H9 (cell line): ENCODE measurements at regions not wholly inside any gene's neighbourhood (a gene's known extent, or its start where the extent isn't known, plus 50 kb on each side); places are given as distances from the start of the nearest gene placed in this dataset.

Experiments
- DNase-seq: peaks from one replicate; pipeline ENCODE4 v3.0.0-alpha.2; 2017
- H2AFZ ChIP-seq: one replicate; pipeline ENCODE4 v1.6.1; 2013; ENCODE audit warnings: mild to moderate bottlenecking, low read length, control low read depth, moderate library complexity
- H2AK5ac ChIP-seq: 2 replicates; pipeline ENCODE4 v1.6.1; 2013; ENCODE audit warnings: low read length, control low read depth, mixed read lengths; ENCODE audit not compliant: insufficient read length
- H2BK120ac ChIP-seq: one replicate; pipeline ENCODE4 v1.6.1; 2013; ENCODE audit warnings: low read depth, mild to moderate bottlenecking, low read length, control low read depth, inconsistent platforms; ENCODE audit not compliant: poor library complexity, severe bottlenecking
- H2BK12ac ChIP-seq: 2 replicates; pipeline ENCODE4 v1.6.1; 2013; ENCODE audit warnings: low read length, control low read depth, mixed read lengths, low read depth; ENCODE audit not compliant: insufficient read length
- H2BK15ac ChIP-seq: 2 replicates; pipeline ENCODE4 v1.6.1; 2013; ENCODE audit warnings: low read depth, low read length, control low read depth
- H2BK20ac ChIP-seq: one replicate; pipeline ENCODE4 v1.6.1; 2013; ENCODE audit warnings: low read depth, mild to moderate bottlenecking, low read length, control low read depth, inconsistent platforms; ENCODE audit not compliant: poor library complexity, severe bottlenecking
- H2BK5ac ChIP-seq: 2 replicates; pipeline ENCODE4 v1.6.1; 2013; ENCODE audit warnings: low read length, control low read depth, mixed read lengths; ENCODE audit not compliant: insufficient read length
- H3K14ac ChIP-seq: 2 replicates; pipeline ENCODE4 v1.6.1; 2013; ENCODE audit warnings: low read length, control low read depth; ENCODE audit not compliant: insufficient read depth
- H3K18ac ChIP-seq: 2 replicates; pipeline ENCODE4 v1.6.1; 2013; ENCODE audit warnings: low read depth, mild to moderate bottlenecking, mixed read lengths, low read length, control low read depth; ENCODE audit not compliant: insufficient read length
- H3K23ac ChIP-seq: 2 replicates; pipeline ENCODE4 v1.6.1; 2013; ENCODE audit warnings: low read length, control low read depth, mixed read lengths, low read depth; ENCODE audit not compliant: insufficient read length
- H3K23me2 ChIP-seq: 2 replicates; pipeline ENCODE4 v1.6.1; 2013; ENCODE audit warnings: low read depth, mild to moderate bottlenecking, mixed read lengths, low read length, control low read depth; ENCODE audit not compliant: insufficient read length, poor library complexity, severe bottlenecking
- H3K27ac ChIP-seq: 2 replicates; pipeline ENCODE4 v1.5.1; 2013; ENCODE audit warnings: low read length, control low read depth, mixed read lengths, low read depth; ENCODE audit not compliant: insufficient read length
- H3K27me3 ChIP-seq: 2 replicates; pipeline ENCODE4 v1.6.1; 2013; ENCODE audit warnings: low read length, control low read depth, inconsistent platforms; ENCODE audit not compliant: insufficient read depth
- H3K4ac ChIP-seq: 2 replicates; pipeline ENCODE4 v1.6.1; 2013; ENCODE audit warnings: low read depth, mild to moderate bottlenecking, control low read depth, inconsistent platforms, low read length, moderate library complexity
- H3K4me1 ChIP-seq: 2 replicates; pipeline ENCODE4 v1.6.1; 2013; ENCODE audit warnings: low read length, control low read depth, inconsistent platforms; ENCODE audit not compliant: insufficient read depth
- H3K4me2 ChIP-seq: 2 replicates; pipeline ENCODE4 v1.6.1; 2013; ENCODE audit warnings: low read length, control low read depth, mixed read lengths; ENCODE audit not compliant: insufficient read length, insufficient read depth
- H3K56ac ChIP-seq: 2 replicates; pipeline ENCODE4 v1.6.1; 2013; ENCODE audit warnings: low read depth, mild to moderate bottlenecking, mixed read lengths, low read length, control low read depth; ENCODE audit not compliant: insufficient read length
- H3K79me1 ChIP-seq: 2 replicates; pipeline ENCODE4 v1.6.1; 2013; ENCODE audit warnings: low read depth, mild to moderate bottlenecking, moderate library complexity, low read length, control low read depth, inconsistent platforms; ENCODE audit not compliant: insufficient read depth, poor library complexity, severe bottlenecking
- H3K79me2 ChIP-seq: 2 replicates; pipeline ENCODE4 v1.6.1; 2013; ENCODE audit warnings: low read length, control low read depth, inconsistent platforms; ENCODE audit not compliant: insufficient read depth
- H3K9ac ChIP-seq: 2 replicates; pipeline ENCODE4 v1.6.1; 2013; ENCODE audit warnings: low read length, control low read depth, mixed read lengths; ENCODE audit not compliant: insufficient read length; ENCODE audit errors: extremely low read depth
- H3K9me3 ChIP-seq: one replicate; pipeline ENCODE4 v1.6.1; 2013; ENCODE audit warnings: low read depth, low read length, inconsistent platforms; ENCODE audit not compliant: control insufficient read depth
- H3T11ph ChIP-seq: one replicate; pipeline ENCODE4 v1.6.1; 2013; ENCODE audit warnings: mild to moderate bottlenecking, low read length, control low read depth, inconsistent platforms
- H4K20me1 ChIP-seq: one replicate; pipeline ENCODE4 v1.6.1; 2013; ENCODE audit not compliant: control insufficient read depth, insufficient read length, insufficient read depth
- H4K5ac ChIP-seq: 2 replicates; pipeline ENCODE4 v1.6.1; 2013; ENCODE audit warnings: low read depth, mild to moderate bottlenecking, mixed read lengths, low read length, control low read depth; ENCODE audit not compliant: insufficient read length
- H4K8ac ChIP-seq: replicated peaks from 2 replicates; pipeline ENCODE4 v1.6.1; 2013; ENCODE audit warnings: low read length, control low read depth, mixed read lengths, low read depth; ENCODE audit not compliant: insufficient read length
- H4K91ac ChIP-seq: 2 replicates; pipeline ENCODE4 v1.6.1; 2013; ENCODE audit warnings: low read depth, mild to moderate bottlenecking, moderate library complexity, mixed read lengths, low read length, control low read depth; ENCODE audit not compliant: insufficient read length
- H3K27ac Mint-ChIP-seq, 3 experiments: 2 replicates in 2 of 3; 3 replicates in 1 of 3; pipeline ENCODE4 v1.8.0; 2020 to 2021; ENCODE audit warnings: mixed read lengths in 3 of 3, mild to moderate bottlenecking in 1 of 3, moderate library complexity in 1 of 3
- H3K27me3 Mint-ChIP-seq: 2 replicates; pipeline ENCODE4 v1.8.0; 2021; ENCODE audit warnings: low read depth, mild to moderate bottlenecking, moderate library complexity, mixed read lengths
- H3K36me3 Mint-ChIP-seq, 3 experiments: 2 replicates in 2 of 3; 3 replicates in 1 of 3; pipeline ENCODE4 v1.8.0; 2020 to 2021; ENCODE audit warnings: low read depth in 3 of 3, mixed read lengths in 3 of 3; ENCODE audit not compliant: insufficient read depth in 1 of 3
- H3K4me1 Mint-ChIP-seq, 2 experiments: 2 replicates each; pipeline ENCODE4 v1.8.0; 2020; ENCODE audit warnings: mixed read lengths in 2 of 2
- H3K4me3 Mint-ChIP-seq, 2 experiments: 2 replicates in 1 of 2; 3 replicates in 1 of 2; pipeline ENCODE4 v1.8.0; 2020 to 2021; ENCODE audit warnings: mild to moderate bottlenecking in 2 of 2, mixed read lengths in 2 of 2, moderate library complexity in 1 of 2
- H3K9me3 Mint-ChIP-seq, 2 experiments: 2 replicates in 1 of 2; 3 replicates in 1 of 2; pipeline ENCODE4 v1.8.0; 2020; ENCODE audit warnings: mild to moderate bottlenecking in 2 of 2, mixed read lengths in 2 of 2, moderate library complexity in 1 of 2
- CTCF ChIP-seq: fragments of 200-600 bp; sonication (generic); conservative IDR thresholded peaks from 3 replicates; pipeline ENCODE4 v1.8.0; 2021; ENCODE audit warnings: antibody characterized with exemption, mild to moderate bottlenecking
- WGBS: extraction: QIAGEN DNeasy Blood & Tissue Kit; methylation state at CpG from one replicate; pipeline ENCODE4 v1.1.7; 2013; ENCODE audit warnings: missing lambda C conversion rate, low lambda C conversion rate, mixed read lengths; ENCODE audit not compliant: insufficient read length; ENCODE audit errors: extremely low coverage; 5-methylcytosine and 5-hydroxymethylcytosine counted together

GRCh38 chr5:2021484-2022176 is 138.9 kb upstream of the IRX4 start:
- Histone ChIP-seq H3K4ac (no peak overlapping the region), H4K5ac (no peak overlapping the region), H3K4me2 (no peak overlapping the region), H3K14ac (no peak overlapping the region; the same call in 1 of the 2 replicates), H2BK5ac (no peak overlapping the region), H2BK15ac (no peak overlapping the region), H4K8ac (no peak overlapping the region), H2AFZ (no peak overlapping the region), H3K18ac (no peak overlapping the region), H4K20me1 (no peaks in the 10 kb centered on the region), H4K91ac (no peak overlapping the region), H3K27me3 (no peaks in the 10 kb centered on the region), H2BK20ac (no peak overlapping the region), H3K4me1 (no peaks in the 10 kb centered on the region), H3K9me3 (no peaks in the 10 kb centered on the region), H2BK120ac (no peak overlapping the region), H2AK5ac (no peak overlapping the region), H3K9ac (no peak overlapping the region), H3K27ac (no peak overlapping the region), H3T11ph (no peak overlapping the region), H3K23me2 (no peaks in the 10 kb centered on the region), H3K79me2 (no peaks in the 10 kb centered on the region), H3K23ac (no peak overlapping the region), H3K56ac (no peak overlapping the region), H2BK12ac (no peak overlapping the region), H3K79me1 (no peaks in the 10 kb centered on the region)
- no peak for DNase-seq
- no peaks in the 10 kb centered on the region for H3K36me3 Mint-ChIP-seq
- no peak overlapping the region for H3K4me3 Mint-ChIP-seq
- no peak overlapping the region; a peak in 1 of 7 replicates for H3K27ac Mint-ChIP-seq
- H3K9me3 Mint-ChIP-seq: no peaks in the 10 kb centered on the region; a peak in 1 of 5 replicates
- H3K27me3 Mint-ChIP-seq: peaks cover 18% of the 10 kb centered on the region
- peak; percentile 24; the same call in 1 of the 3 replicates for TF ChIP-seq CTCF
- WGBS: no CpG with 5 or more reads among the region's 14 CpGs
- peaks cover 0 to 7% of the 10 kb centered on the region in 2 experiments; a peak in 3 of 4 replicates for H3K4me1 Mint-ChIP-seq
